Small intestine (tissue), 7 donors: ENCODE measurements at regions not wholly inside any gene's neighbourhood (a gene's known extent, or its start where the extent isn't known, plus 50 kb on each side); places are given as distances from the start of the nearest gene placed in this dataset.

Experiments used
- DNase-seq, 2 donors: peaks; one replicate each; pipeline versions ENCODE4 v3.0.0 to v3.0.0-alpha.2; 2013
- FAIRE-seq: peaks from 2 replicates; lab custom pipeline; 2012; peaks lifted over from hg19 to GRCh38; lab: Jason Lieb, UNC
- H3K27ac ChIP-seq, 3 donors: one replicate each; pipeline ENCODE4 v1.5.1; 2013; ENCODE audit warnings: low read length in 2 of 3, mild to moderate bottlenecking in 2 of 3, control low read depth in 1 of 3, inconsistent platforms in 1 of 3, low read depth in 1 of 3, moderate library complexity in 1 of 3
- H3K27me3 ChIP-seq, 3 donors: one replicate each; pipeline ENCODE4 v1.6.1; 2013; ENCODE audit warnings: low read length in 3 of 3, inconsistent platforms in 1 of 3; ENCODE audit not compliant: control insufficient read depth in 3 of 3, insufficient read depth in 3 of 3
- H3K36me3 ChIP-seq, 3 donors: one replicate each; pipeline ENCODE4 v1.6.1; 2013; ENCODE audit warnings: low read length in 3 of 3, inconsistent platforms in 1 of 3, low read depth in 1 of 3, mild to moderate bottlenecking in 1 of 3, moderate library complexity in 1 of 3; ENCODE audit not compliant: control insufficient read depth in 3 of 3, insufficient read depth in 2 of 3
- H3K4me1 ChIP-seq, 3 donors: one replicate each; pipeline ENCODE4 v1.6.1; 2013; ENCODE audit warnings: low read length in 2 of 3, inconsistent platforms in 1 of 3, low read depth in 1 of 3, mild to moderate bottlenecking in 1 of 3, moderate library complexity in 1 of 3; ENCODE audit not compliant: control insufficient read depth in 3 of 3, insufficient read depth in 2 of 3
- H3K4me3 ChIP-seq, 3 donors: one replicate each; pipeline ENCODE4 v1.5.1; 2013; ENCODE audit warnings: low read length in 3 of 3, control low read depth in 1 of 3, inconsistent platforms in 1 of 3, low read depth in 1 of 3, mild to moderate bottlenecking in 1 of 3, moderate library complexity in 1 of 3
- H3K9me3 ChIP-seq, 2 donors: one replicate each; pipeline ENCODE4 v1.6.1; 2013; ENCODE audit warnings: low read depth in 1 of 2, low read length in 1 of 2; ENCODE audit not compliant: control insufficient read depth in 2 of 2, insufficient read depth in 1 of 2
- WGBS, 3 donors: extraction: QIAGEN DNeasy Blood & Tissue Kit; methylation state at CpG; one replicate each; pipeline ENCODE4 v1.1.7; 2013; 5-methylcytosine and 5-hydroxymethylcytosine counted together
- donor health status: healthy with polysubstance abuse.
- donor health status: control.
- donor health status: control.
- donor health status: Bipolar disorder and iron deficiency.
- donor health status: healthy.

GRCh38 chr9:108674766-108675530, 180.8 kb downstream of the ACTL7B start:
- Histone ChIP-seq H3K4me3 (no peak overlapping the region), H3K27me3 (no peaks in the 10 kb centered on the region), H3K4me1 (peaks cover 0 to 11% (median 0%) of the 10 kb centered on the region in 3 donors), H3K9me3 (no peaks in the 10 kb centered on the region), H3K27ac (no peak overlapping the region), H3K36me3 (no peaks in the 10 kb centered on the region)
- FAIRE-seq (no peak), DNase-seq (no peak)
- WGBS, 3 donors: 81 to 91% (median 84%) methylated on average over 6 of the region's 6 CpGs

GRCh38 chr9:108673386-108673785, 182.4 kb downstream of the ACTL7B start:
- FAIRE-seq (no peak), DNase-seq (no peak)
- H3K27me3 ChIP-seq: no peaks in the 10 kb centered on the region
- H3K9me3 ChIP-seq: no peaks in the 10 kb centered on the region
- H3K4me3 ChIP-seq: no peak overlapping the region
- H3K36me3 ChIP-seq: no peaks in the 10 kb centered on the region
- WGBS, 3 donors: 85 to 86% (median 86%) methylated on average over 7 of the region's 7 CpGs
- peaks cover 0 to 11% (median 0%) of the 10 kb centered on the region in 3 donors for H3K4me1 ChIP-seq
- no peak overlapping the region for H3K27ac ChIP-seq

- Histone ChIP-seq H3K4me3 (no peak overlapping the region), H3K4me1 (peaks cover 0 to 11% (median 0%) of the 10 kb centered on the region in 3 donors), H3K36me3 (no peaks in the 10 kb centered on the region), H3K9me3 (no peaks in the 10 kb centered on the region), H3K27me3 (no peaks in the 10 kb centered on the region), H3K27ac (no peak overlapping the region)
- FAIRE-seq: no peak
- WGBS, 3 donors: 64 to 83% (median 76%) methylated on average over 7 of the region's 7 CpGs
- peak in 1 of 2 donors; percentile 49 for DNase-seq
Observed at GRCh38 chr9:108672475-108673190, 183.2 kb downstream of the ACTL7B start.

GRCh38 chr9:108671794-108672193, 184.0 kb downstream of the ACTL7B start:
- 81 to 91% (median 90%) methylated on average over 4 of the region's 4 CpGs for WGBS, 3 donors
- H3K4me1 ChIP-seq: peaks cover 0 to 11% (median 0%) of the 10 kb centered on the region in 3 donors
- H3K27ac ChIP-seq: no peak overlapping the region
- H3K27me3 ChIP-seq: no peaks in the 10 kb centered on the region
- FAIRE-seq: no peak
- DNase-seq: no peak
- H3K9me3 ChIP-seq: no peaks in the 10 kb centered on the region
- H3K4me3 ChIP-seq: no peak overlapping the region
- H3K36me3 ChIP-seq: no peaks in the 10 kb centered on the region

GRCh38 chr9:108671176-108671575, 184.6 kb downstream of the ACTL7B start:
- no peaks in the 10 kb centered on the region for H3K27me3 ChIP-seq
- H3K27ac ChIP-seq: no peak overlapping the region
- H3K4me3 ChIP-seq: no peak overlapping the region
- peaks cover 0 to 11% (median 0%) of the 10 kb centered on the region in 3 donors for H3K4me1 ChIP-seq
- no peak for DNase-seq
- WGBS, 3 donors: 90% methylated on average over 5 of the region's 5 CpGs
- no peaks in the 10 kb centered on the region for H3K36me3 ChIP-seq
- no peak for FAIRE-seq
- no peaks in the 10 kb centered on the region for H3K9me3 ChIP-seq

- Histone ChIP-seq H3K9me3 (no peaks in the 10 kb centered on the region), H3K4me3 (no peak overlapping the region), H3K4me1 (peaks cover 0 to 21% (median 0%) of the 10 kb centered on the region in 3 donors), H3K36me3 (no peaks in the 10 kb centered on the region), H3K27me3 (no peaks in the 10 kb centered on the region), H3K27ac (no peak overlapping the region)
- DNase-seq: no peak
- no peak for FAIRE-seq
- WGBS, 3 donors: 27 to 51% (median 34%) methylated on average over 4 of the region's 4 CpGs
Observed at GRCh38 chr9:108668938-108669335, 186.8 kb downstream of the ACTL7B start.

- DNase-seq (no peak), FAIRE-seq (no peak)
- Histone ChIP-seq H3K36me3 (no peaks in the 10 kb centered on the region), H3K4me1 (peaks cover 0 to 23% (median 0%) of the 10 kb centered on the region in 3 donors), H3K27me3 (no peaks in the 10 kb centered on the region), H3K4me3 (no peak overlapping the region), H3K9me3 (no peaks in the 10 kb centered on the region), H3K27ac (no peak overlapping the region)
- WGBS, 3 donors: 62 to 75% (median 73%) methylated on average over 5 of the region's 5 CpGs
Observed at GRCh38 chr9:108668191-108668937, 187.4 kb downstream of the ACTL7B start.

- peaks cover 0 to 5% of the 10 kb centered on the region in 2 donors for H3K9me3 ChIP-seq
- no peaks in the 10 kb centered on the region for H3K36me3 ChIP-seq
- H3K27ac ChIP-seq: no peak overlapping the region
- FAIRE-seq (no peak), DNase-seq (no peak)
- WGBS, 3 donors: 57 to 72% (median 60%) methylated on average over 3 of the region's 3 CpGs
- H3K27me3 ChIP-seq: no peaks in the 10 kb centered on the region
- H3K4me3 ChIP-seq: no peak overlapping the region
- peaks cover 0 to 14% (median 0%) of the 10 kb centered on the region in 3 donors for H3K4me1 ChIP-seq
Observed at GRCh38 chr9:108666240-108666784, 189.5 kb downstream of the ACTL7B start.
